Neural progenitor cell (in vitro differentiated cells): ENCODE measurements at regions not wholly inside any gene's neighbourhood (a gene's known extent, or its start where the extent isn't known, plus 50 kb on each side); places are given as distances from the start of the nearest gene placed in this dataset.
A peak's percentile ranks its signal among the peaks of the same experiment; 100 is the strongest.

Source experiments
- DNase-seq: peaks from one replicate; pipeline ENCODE4 v3.0.0-alpha.2; 2016; ENCODE audit warnings: low spot score
- H2AFZ ChIP-seq: fragments of 200-600 bp; sonication (generic); replicated peaks from 2 replicates; pipeline ENCODE4 v1.6.1; 2016; ENCODE audit warnings: antibody characterized with exemption
- H3F3A ChIP-seq: fragments of 200-600 bp; sonication (generic); 2 replicates; pipeline ENCODE4 v1.6.1; 2016; ENCODE audit warnings: antibody characterized with exemption, low read depth
- H3K27ac ChIP-seq: fragments of 200-600 bp; sonication (generic); 2 replicates; pipeline ENCODE4 v1.5.1; 2016; ENCODE audit warnings: mild to moderate bottlenecking
- H3K27me3 ChIP-seq: fragments of 200-600 bp; sonication (generic); 2 replicates; pipeline ENCODE4 v1.6.1; 2016; ENCODE audit warnings: mild to moderate bottlenecking, moderate library complexity
- H3K36me3 ChIP-seq: fragments of 200-600 bp; sonication (generic); 2 replicates; pipeline ENCODE4 v1.5.1; 2016
- H3K4me1 ChIP-seq: fragments of 200-600 bp; sonication (generic); 2 replicates; pipeline ENCODE4 v1.6.1; 2016; ENCODE audit warnings: mixed run types
- H3K4me2 ChIP-seq: fragments of 200-600 bp; sonication (generic); 2 replicates; pipeline ENCODE4 v1.6.1; 2016
- H3K4me3 ChIP-seq: fragments of 200-600 bp; sonication (generic); 2 replicates; pipeline ENCODE4 v1.5.1; 2016
- H3K79me2 ChIP-seq: fragments of 200-600 bp; sonication (generic); 2 replicates; pipeline ENCODE4 v1.6.1; 2016; ENCODE audit warnings: low read depth
- H3K9ac ChIP-seq: fragments of 200-600 bp; sonication (generic); 2 replicates; pipeline ENCODE4 v1.6.1; 2016
- H3K9me3 ChIP-seq: fragments of 200-600 bp; sonication (generic); 2 replicates; pipeline ENCODE4 v1.5.1; 2016; ENCODE audit warnings: low read depth
- H4K20me1 ChIP-seq: fragments of 200-600 bp; sonication (generic); 2 replicates; pipeline ENCODE4 v1.6.1; 2016; ENCODE audit warnings: low read depth
- H3K27ac Mint-ChIP-seq: 3 replicates; pipeline ENCODE4 v1.8.0; 2021; ENCODE audit warnings: mixed read lengths
- H3K27me3 Mint-ChIP-seq: 2 replicates; pipeline ENCODE4 v1.8.0; 2022; ENCODE audit warnings: low read depth, mild to moderate bottlenecking, inconsistent platforms, moderate library complexity, mixed read lengths; ENCODE audit not compliant: insufficient read depth
- H3K36me3 Mint-ChIP-seq: 3 replicates; pipeline ENCODE4 v1.8.0; 2021; ENCODE audit warnings: mixed read lengths
- H3K4me1 Mint-ChIP-seq: 3 replicates; pipeline ENCODE4 v1.8.0; 2021; ENCODE audit warnings: mixed read lengths
- H3K4me3 Mint-ChIP-seq: 3 replicates; pipeline ENCODE4 v1.8.0; 2021; ENCODE audit warnings: mild to moderate bottlenecking, moderate library complexity, mixed read lengths
- H3K9me3 Mint-ChIP-seq: 3 replicates; pipeline ENCODE4 v1.8.0; 2020; ENCODE audit warnings: mixed read lengths
- CTCF ChIP-seq: fragments of 200-600 bp; sonication (generic); IDR thresholded peaks from 2 replicates; pipeline ENCODE4 v1.5.1; 2017; ENCODE audit warnings: antibody characterized with exemption, mild to moderate bottlenecking
- EZH2 ChIP-seq: fragments of 200-600 bp; sonication (generic); IDR thresholded peaks from 2 replicates; pipeline ENCODE4 v1.6.1; 2017; ENCODE audit warnings: antibody characterized with exemption, mild to moderate bottlenecking, moderate library complexity
- EZH2phosphoT487 ChIP-seq: fragments of 200-600 bp; sonication (generic); IDR thresholded peaks from 2 replicates; pipeline ENCODE4 v1.6.1; 2017; ENCODE audit warnings: antibody characterized with exemption

DNA sequence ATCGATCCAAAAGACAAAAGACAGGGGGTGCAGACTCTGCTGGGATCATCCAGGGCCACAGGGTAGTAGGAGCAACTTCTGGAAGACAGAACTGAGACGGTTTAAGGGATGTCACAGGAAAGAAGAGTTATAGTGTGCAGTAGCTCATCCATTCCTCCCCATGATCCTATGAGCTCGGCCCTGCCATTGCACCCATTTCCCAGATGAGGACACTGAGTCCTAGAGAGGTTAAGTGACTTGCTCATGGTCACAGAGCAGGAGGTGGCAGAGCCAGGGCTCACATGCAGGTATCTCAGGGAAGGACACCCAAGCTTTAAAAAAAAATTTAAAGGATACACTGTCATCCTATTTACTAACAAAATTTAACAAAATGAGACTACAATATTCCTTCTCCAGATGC is 86.1 kb upstream of the FZD10 start:
- peaks cover 70% of the 10 kb centered on the region for H3K27me3 ChIP-seq
- no peak overlapping the region for H3K9ac ChIP-seq
- H3K27ac Mint-ChIP-seq = no peak overlapping the region
- no peak for TF ChIP-seq EZH2
- TF ChIP-seq CTCF = no peak
- no peak for TF ChIP-seq EZH2phosphoT487
- H3K27ac ChIP-seq = no peak overlapping the region
- no peaks in the 10 kb centered on the region for H3K9me3 ChIP-seq
- no peaks in the 10 kb centered on the region for H3K79me2 ChIP-seq
- no peak overlapping the region for H2AFZ ChIP-seq
- peaks cover 2% of the 10 kb centered on the region for H3K4me1 ChIP-seq
- peaks cover 4% of the 10 kb centered on the region for H3F3A ChIP-seq
- H3K4me3 Mint-ChIP-seq = no peak overlapping the region
- no peak for DNase-seq
- no peak overlapping the region for H3K4me2 ChIP-seq
- H4K20me1 ChIP-seq = no peaks in the 10 kb centered on the region
- peaks cover 31% of the 10 kb centered on the region for H3K27me3 Mint-ChIP-seq
- no peaks in the 10 kb centered on the region for H3K36me3 Mint-ChIP-seq
- H3K4me3 ChIP-seq = no peak overlapping the region
- H3K9me3 Mint-ChIP-seq = peaks cover 13% of the 10 kb centered on the region
- peaks cover 40% of the 10 kb centered on the region for H3K4me1 Mint-ChIP-seq
- no peaks in the 10 kb centered on the region for H3K36me3 ChIP-seq

GRCh38 chr12:130076752-130077151 is 85.5 kb upstream of the FZD10 start:
- H3K9ac ChIP-seq = no peak overlapping the region
- H3K4me3 ChIP-seq = no peak overlapping the region
- Mint-ChIP-seq H3K4me1 (peaks cover 46% of the 10 kb centered on the region), H3K9me3 (peaks cover 13% of the 10 kb centered on the region), H3K36me3 (no peaks in the 10 kb centered on the region), H3K27me3 (peaks cover 35% of the 10 kb centered on the region), H3K27ac (peak overlapping the region; percentile 40), H3K4me3 (no peak overlapping the region)
- peaks cover 72% of the 10 kb centered on the region for H3K27me3 ChIP-seq
- peaks cover 10% of the 10 kb centered on the region for H3F3A ChIP-seq
- no peaks in the 10 kb centered on the region for H3K9me3 ChIP-seq
- no peak overlapping the region for H2AFZ ChIP-seq
- DNase-seq = no peak
- H3K36me3 ChIP-seq = no peaks in the 10 kb centered on the region
- no peak overlapping the region for H3K4me2 ChIP-seq
- no peaks in the 10 kb centered on the region for H4K20me1 ChIP-seq
- no peaks in the 10 kb centered on the region for H3K79me2 ChIP-seq
- H3K27ac ChIP-seq = no peak overlapping the region
- peaks cover 9% of the 10 kb centered on the region for H3K4me1 ChIP-seq
- no peak for TF ChIP-seq EZH2phosphoT487
- TF ChIP-seq CTCF = no peak
- TF ChIP-seq EZH2 = no peak

DNA sequence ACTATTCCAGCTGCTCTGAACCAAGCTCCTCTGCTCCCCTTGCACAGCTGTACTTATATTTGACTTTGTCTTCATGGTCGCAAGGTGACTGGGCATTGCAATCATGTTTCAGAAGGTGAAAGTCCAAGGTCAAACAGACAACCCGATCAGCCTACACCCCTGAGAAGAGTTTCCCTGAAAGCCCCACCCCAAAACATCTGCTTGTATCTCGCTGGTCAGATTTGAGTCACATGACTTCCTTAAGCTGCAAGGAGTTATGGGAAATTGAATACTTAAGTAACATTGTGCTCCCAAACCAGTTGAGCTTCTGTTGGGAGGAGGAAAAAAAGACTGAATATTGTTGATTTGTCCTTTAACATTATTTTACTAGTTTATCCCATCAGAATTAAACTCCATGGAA is 83.4 kb upstream of the FZD10 start:
- H3K9me3 Mint-ChIP-seq = peaks cover 13% of the 10 kb centered on the region
- H3K36me3 ChIP-seq = no peaks in the 10 kb centered on the region
- H3K27me3 ChIP-seq = peaks cover 66% of the 10 kb centered on the region
- no peaks in the 10 kb centered on the region for H4K20me1 ChIP-seq
- H3K27ac Mint-ChIP-seq = no peak overlapping the region
- TF ChIP-seq CTCF (no peak), EZH2 (no peak), EZH2phosphoT487 (no peak)
- no peak overlapping the region for H3K4me3 ChIP-seq
- H3K4me1 ChIP-seq = peaks cover 15% of the 10 kb centered on the region
- H3K4me1 Mint-ChIP-seq = peaks cover 62% of the 10 kb centered on the region
- no peak for DNase-seq
- no peaks in the 10 kb centered on the region for H3K9me3 ChIP-seq
- no peaks in the 10 kb centered on the region for H3K36me3 Mint-ChIP-seq
- peaks cover 42% of the 10 kb centered on the region for H3K27me3 Mint-ChIP-seq
- no peak overlapping the region for H3K4me3 Mint-ChIP-seq
- peaks cover 15% of the 10 kb centered on the region for H3F3A ChIP-seq
- H2AFZ ChIP-seq = no peak overlapping the region
- H3K4me2 ChIP-seq = no peak overlapping the region
- H3K79me2 ChIP-seq = no peaks in the 10 kb centered on the region
- H3K9ac ChIP-seq = no peak overlapping the region
- no peak overlapping the region for H3K27ac ChIP-seq

DNA sequence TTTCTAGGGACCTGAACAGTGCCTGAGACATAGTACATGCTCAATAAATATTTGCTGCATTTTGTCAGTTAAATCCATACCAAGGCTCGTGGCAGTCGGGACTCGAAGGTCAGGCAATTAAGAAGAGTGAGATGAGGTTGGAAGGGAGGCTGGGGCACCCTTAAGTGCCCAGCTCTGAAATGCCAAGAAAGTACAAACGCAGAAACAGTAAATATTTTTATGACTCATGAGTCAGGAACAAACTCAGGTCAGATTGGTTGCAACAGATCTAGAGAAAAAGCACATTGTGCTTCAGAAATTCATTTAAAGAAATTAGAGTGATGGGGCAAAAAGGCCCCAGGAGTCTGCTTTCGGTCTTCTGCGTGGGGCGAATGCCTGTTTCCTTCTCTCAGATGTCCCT is 83.0 kb upstream of the FZD10 start:
- H3K27me3 Mint-ChIP-seq = peaks cover 42% of the 10 kb centered on the region

More for the DNA sequence above, 83.0 kb upstream of the FZD10 start:
- Histone ChIP-seq H3K27me3 (peaks cover 65% of the 10 kb centered on the region), H3K36me3 (no peaks in the 10 kb centered on the region), H3K27ac (no peak overlapping the region), H3K9me3 (no peaks in the 10 kb centered on the region), H2AFZ (no peak overlapping the region), H3K4me3 (no peak overlapping the region), H3K79me2 (no peaks in the 10 kb centered on the region), H3K4me2 (no peak overlapping the region), H3K4me1 (peaks cover 15% of the 10 kb centered on the region), H3F3A (peaks cover 15% of the 10 kb centered on the region), H4K20me1 (no peaks in the 10 kb centered on the region), H3K9ac (no peak overlapping the region)
- peaks cover 65% of the 10 kb centered on the region for H3K4me1 Mint-ChIP-seq
- peak overlapping the region; percentile 21 for H3K27ac Mint-ChIP-seq
- no peak overlapping the region for H3K4me3 Mint-ChIP-seq
- H3K36me3 Mint-ChIP-seq = no peaks in the 10 kb centered on the region
- TF ChIP-seq EZH2phosphoT487 = no peak
- no peak for TF ChIP-seq EZH2
- no peak for TF ChIP-seq CTCF
- DNase-seq = no peak
- peaks cover 13% of the 10 kb centered on the region for H3K9me3 Mint-ChIP-seq
